Activated CD4-positive, alpha-beta T cell treated with anti-CD3 and anti-CD28 coated beads, Interleukin-2, amount 50 U/mL, for 24 hours (primary cell): ENCODE measurements at regions not wholly inside any gene's neighbourhood (a gene's known extent, or its start where the extent isn't known, plus 50 kb on each side); places are given as distances from the start of the nearest gene placed in this dataset.
A peak's percentile ranks its signal among the peaks of the same experiment; 100 is the strongest.
"Not testable (repeated sequence)": the region's sequence is repeated elsewhere in the genome, so short reads cannot be mapped to it uniquely, and the experiment has no call there.

ENCODE experiments used
- DNase-seq, 2 donors: peaks; one replicate each; pipeline ENCODE4 v3.0.0-alpha.2; 2020; ENCODE audit warnings: low read depth in 1 of 2, low spot score in 1 of 2

- no peak for DNase-seq
Observed at GRCh38 chr15:70578196-70578595, 185.2 kb downstream of the UACA start.

DNA sequence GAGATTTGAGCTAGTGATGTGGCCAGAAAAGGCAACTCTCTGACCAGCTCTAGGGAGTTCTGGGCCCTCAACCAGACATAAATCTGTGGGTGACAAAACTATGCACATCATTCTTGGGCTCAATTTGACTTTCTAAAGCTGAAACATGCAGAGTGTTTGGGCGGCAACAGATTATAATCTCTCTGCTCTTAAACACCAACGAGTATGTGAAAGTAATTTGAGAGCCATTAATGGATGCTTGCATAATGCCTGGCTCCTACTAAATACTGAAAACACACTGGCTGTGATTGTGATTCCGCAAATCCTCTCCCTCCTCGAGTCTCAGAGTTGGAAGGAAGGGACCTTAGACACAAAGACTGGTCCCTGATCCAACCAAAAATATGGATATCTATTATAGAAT is 186.7 kb downstream of the UACA start:
- no peak for DNase-seq

GRCh38 chr15:70576276-70576675 is 187.1 kb downstream of the UACA start:
- DNase-seq = no peak

DNA sequence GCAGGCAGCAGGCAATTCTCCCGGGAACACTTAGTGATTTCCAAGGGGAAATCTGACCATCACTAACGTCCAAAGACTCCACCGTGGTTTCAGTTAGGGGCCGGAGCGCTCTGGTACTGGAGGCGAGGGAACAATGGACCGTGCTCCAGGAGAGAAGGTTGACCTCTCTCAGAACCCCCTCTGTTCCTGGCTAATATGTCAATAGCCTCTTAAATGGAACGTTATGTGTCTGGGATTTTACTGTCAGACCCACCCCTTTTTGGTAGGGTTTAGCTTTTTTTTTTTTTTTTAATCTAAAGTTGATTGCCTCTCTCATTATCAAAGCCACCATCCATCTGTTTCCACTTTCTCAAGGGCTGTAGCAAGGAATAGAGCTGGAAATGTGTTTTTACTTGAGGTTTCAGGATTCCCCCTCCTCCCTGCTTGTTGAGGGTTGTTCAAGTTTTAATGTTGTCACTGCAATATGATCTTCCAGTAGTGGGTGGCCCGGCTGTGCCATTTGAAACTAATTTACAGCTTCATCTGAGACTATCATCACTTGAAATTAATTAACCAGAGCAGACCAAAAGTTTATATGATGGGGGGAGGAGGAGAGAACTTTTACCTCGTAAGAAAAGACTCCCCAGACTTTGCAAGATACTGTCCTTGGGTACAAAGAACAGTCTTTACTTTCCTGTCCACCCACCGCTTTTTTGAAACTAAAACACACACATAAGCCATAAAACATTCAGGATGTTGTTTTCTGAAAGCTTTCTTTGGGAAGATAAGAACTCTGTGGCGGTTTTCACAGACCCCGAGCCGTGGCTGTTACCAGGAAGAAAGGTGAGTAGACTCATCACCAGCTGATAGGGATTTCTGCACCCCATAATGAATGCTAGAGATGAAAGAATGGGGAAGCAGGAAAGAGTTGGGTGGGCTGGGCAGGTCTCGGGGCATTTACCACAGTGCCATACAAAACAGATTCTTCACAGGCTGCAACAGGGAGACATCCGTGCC is 187.8 kb downstream of the UACA start:
- DNase-seq = no peak

GRCh38 chr15:70574325-70574724 is 189.0 kb downstream of the UACA start:
- not testable (repeated sequence) for DNase-seq

GRCh38 chr15:70573121-70573850 is 190.1 kb downstream of the UACA start:
- DNase-seq = no peak

- no peak for DNase-seq
Observed at GRCh38 chr15:70569714-70570231, 193.6 kb downstream of the UACA start.

DNA sequence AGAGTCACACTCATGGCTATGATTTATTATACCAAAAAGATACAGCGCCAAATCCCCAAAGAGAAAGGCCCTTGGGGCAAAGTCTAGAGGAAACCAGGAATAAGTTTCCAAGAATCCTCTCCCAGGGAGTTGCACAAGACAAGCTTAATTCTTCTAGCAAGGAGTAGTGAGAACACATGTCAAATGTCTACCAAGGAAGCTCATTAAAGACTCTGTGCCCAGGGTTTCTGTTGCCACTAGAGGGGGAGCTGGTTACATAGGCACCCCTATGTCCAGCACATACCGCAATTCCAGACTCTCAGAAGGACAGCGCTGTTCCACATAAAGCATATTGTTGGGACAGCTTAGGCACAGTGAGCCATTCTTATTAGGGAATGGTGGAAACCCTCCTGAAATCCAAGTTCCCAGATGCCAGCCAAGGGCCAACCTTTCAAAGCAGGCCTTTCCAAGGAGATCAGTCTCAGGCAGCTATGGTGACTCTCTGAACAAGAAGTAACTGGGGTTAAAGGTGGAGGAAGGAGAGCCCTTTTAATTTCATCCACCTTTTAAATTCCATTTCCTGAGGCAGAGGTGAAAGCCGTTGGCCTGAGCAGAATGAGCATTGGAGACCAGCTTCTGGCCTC is 194.2 kb downstream of the UACA start:
- DNase-seq = no peak

DNA sequence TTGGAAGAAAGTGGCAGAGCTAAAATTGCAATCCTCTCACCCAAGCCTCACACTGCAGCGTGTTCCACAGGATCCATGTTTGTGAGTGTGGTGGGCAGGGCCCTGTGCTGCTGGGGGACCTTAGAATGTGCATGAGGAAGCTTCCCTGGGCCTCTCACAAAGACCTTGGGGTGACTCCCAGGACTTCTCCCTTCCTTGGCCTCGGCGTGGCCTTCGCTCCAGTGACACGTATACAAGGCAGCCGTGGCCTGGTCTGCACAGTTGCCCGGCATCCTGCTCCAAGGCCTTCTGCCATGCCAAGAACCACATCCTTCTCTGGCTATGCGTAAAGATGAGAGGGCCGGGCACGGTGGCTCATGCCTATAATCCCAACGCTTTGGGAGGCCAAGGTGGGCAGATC is 196.4 kb downstream of the UACA start:
- no peak for DNase-seq

GRCh38 chr15:70566047-70566835 is 197.1 kb downstream of the UACA start:
- no peak for DNase-seq

DNA sequence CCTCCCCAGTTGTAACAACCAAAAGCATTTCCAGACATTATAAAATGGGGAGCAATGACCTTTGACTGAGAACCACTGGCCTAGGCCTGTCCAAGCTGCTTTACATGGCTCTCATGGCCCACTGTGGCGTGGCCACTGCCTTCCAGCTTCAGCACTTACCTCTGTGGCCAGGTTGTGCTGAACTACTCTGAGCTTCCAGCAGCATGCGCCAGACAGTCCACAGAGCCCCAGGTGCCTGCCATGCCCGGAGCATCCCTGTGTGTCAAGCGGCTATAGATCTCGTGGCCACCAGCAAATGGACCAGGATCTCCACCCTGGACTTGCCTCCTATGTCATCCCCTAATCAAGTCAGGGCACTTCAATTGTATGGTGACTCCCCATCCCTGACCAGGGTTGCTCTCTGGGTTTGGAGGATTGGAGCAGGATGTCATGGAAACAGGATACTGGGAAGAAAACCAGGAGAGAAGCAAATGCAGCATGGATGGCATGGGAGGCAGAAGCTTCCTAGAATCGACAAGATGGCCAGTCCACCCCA is 199.7 kb downstream of the UACA start:
- DNase-seq = no peak

- no peak for DNase-seq
Observed at GRCh38 chr15:70562906-70563305, 200.5 kb downstream of the UACA start.

DNA sequence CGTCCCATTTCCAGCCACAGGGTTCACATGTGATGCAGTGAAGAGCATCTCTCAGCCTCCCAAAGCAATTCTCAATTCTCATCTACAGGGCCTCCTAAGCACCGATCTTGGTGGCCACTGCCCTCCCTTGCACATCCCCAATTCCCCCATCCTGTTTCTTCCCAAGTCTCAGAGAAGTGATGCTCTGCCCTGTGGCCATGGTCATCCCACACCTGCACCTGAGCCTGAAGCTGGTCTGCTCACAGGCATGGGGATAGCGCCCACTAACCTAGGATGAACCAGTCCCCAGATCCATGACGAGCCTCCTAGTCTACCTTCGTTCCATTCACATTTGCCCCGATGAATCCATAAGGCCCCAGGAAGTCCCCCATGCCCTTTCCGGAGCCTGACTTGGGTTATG is 201.5 kb downstream of the UACA start:
- DNase-seq = no peak

DNA sequence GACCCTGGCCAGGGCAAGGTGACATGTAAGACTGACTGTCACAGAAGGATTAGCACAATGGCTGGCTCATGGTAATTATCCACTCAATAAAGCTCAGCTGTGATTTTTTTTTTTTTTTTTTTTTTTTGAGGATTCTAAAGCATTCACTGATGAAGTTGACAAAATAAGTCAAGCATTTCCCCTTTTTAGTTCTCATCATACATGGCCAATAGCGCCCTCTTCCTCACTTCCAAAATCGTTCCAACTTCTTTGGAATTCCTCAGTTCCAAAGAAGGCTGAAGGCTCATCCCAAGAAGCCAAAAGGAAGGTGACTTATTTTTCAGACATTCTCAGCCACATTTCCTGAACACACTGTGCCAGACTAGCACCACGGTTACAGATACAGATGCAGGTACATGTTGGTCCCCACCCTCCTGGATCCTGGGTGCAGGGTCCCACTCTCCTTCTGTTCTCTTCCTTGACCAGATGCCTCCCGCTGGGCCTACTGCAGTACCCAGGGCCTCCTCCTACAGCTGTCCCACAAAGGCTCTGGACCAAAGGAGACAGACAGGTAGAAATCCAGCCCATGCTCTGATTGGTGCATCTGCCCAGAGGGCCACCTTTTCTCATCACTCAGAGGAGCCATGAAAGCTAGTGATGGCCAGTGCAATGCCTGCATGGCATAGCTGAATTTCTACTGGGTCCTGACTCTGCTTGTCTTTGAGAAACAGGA is 202.6 kb downstream of the UACA start:
- DNase-seq = no peak

DNA sequence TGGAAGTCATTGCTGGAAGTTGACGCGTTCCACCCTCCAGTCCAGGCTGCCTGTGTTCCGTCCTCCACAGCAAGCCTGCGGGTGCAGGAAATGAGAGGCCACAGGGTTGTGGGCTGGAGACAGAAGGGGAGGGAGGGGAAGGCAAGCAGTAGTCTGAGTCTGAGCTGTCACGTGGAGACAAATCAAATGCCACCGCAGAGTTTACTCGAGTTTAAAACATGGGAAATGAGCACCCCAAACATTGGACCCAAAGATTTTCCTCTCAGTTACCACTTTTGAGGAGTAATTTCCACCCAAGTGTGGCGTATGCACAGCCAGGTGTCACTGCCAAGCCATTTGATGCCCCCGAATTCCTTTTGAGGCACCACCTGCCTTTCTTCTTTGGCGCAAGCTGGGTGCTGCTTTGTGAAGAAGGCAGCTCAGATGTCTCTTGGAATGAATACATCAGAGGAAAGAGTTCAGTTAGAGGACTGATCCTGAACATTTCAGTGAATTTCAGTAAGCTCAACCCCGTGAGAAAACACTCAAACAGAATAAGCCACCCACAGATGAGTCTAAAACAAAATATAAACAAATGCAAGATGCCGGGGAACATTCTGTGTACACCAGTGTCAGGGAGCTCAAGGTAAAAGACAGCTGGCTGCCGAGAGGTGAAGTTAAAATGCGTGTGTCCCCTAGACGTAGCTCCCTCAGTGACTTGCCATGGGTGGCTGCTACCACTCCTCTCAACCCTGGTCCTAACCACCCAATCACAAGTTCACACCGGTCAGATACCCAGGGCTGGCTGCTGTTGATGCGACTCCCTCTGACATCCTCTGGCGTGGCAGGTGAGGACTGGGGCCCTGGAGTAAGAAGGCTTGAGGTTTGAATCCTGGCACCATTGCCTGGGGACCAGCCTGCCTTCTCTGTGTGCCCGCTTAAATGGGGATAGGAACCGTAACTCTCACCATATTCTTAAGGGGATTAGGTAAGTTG is 203.8 kb downstream of the UACA start:
- peak; percentile 26 to 57 for DNase-seq

DNA sequence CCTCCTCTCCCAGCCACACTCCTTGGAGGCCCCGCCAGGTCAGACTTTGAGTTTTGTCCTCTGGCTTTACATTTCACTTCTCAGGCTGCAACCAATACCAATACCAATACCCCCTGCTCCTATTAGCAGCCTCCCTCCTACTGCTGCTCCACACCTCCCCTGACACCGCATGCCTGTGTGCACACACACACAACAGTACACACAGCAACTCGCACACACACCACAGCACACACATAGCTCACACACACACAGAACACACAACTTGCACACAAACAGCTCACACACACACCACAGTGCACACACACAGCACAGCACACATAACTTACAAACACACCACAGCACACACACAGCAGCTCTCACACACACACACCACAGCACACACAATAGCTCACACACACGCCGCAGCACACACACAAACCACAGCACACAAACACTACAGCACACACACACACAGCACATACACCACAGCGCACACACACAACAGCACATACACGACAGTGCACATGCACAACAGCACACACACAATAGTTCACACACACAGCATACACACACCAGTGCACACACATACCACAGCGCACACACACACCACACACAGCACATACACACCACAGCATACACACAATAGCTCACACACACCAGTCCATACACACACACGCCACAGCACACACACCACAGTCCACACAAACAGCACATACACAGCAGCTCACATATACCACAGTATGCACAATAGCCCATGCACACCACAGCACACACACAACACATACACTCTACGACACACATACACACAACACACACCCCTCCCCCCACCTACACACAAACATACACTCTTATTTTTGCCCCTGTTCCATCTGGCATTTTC is 204.7 kb downstream of the UACA start:
- DNase-seq = no peak

- no peak for DNase-seq
Observed at GRCh38 chr15:70557521-70558258, 205.7 kb downstream of the UACA start.
